Fibroblast of skin of abdomen (primary cell): ENCODE measurements at regions not wholly inside any gene's neighbourhood (a gene's known extent, or its start where the extent isn't known, plus 50 kb on each side); places are given as distances from the start of the nearest gene placed in this dataset.

Experiments
- DNase-seq: peaks from one replicate; pipeline ENCODE4 v3.0.0-alpha.2; 2013

GRCh38 chr13:111502957-111503356 lies 182.5 kb downstream of the TEX29 start:
- no peak for DNase-seq

DNA sequence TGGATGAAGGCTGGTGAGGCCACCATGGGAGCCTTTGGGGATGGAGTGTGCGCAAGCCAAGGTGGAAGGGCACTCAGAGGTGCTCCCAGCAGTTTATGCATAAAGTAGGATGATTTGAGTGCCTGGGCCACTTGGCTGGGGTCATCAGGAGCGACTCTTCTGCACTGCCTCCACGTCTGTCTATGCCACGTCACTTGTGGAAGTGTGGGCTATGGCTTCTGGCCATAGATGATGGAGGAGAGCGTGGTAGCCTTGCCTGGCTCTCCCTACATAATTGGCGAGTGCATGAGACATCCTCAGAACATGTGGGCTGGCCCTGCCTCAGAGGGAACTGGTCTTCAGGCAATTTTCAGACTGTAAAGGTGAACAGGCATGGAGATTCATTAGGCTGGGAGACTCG lies 182.9 kb downstream of the TEX29 start:
- no peak for DNase-seq

GRCh38 chr13:111503905-111504695 lies 183.7 kb downstream of the TEX29 start:
- DNase-seq, result no peak

- no peak for DNase-seq
Measured at GRCh38 chr13:111505175-111505777, 184.8 kb downstream of the TEX29 start.

DNA sequence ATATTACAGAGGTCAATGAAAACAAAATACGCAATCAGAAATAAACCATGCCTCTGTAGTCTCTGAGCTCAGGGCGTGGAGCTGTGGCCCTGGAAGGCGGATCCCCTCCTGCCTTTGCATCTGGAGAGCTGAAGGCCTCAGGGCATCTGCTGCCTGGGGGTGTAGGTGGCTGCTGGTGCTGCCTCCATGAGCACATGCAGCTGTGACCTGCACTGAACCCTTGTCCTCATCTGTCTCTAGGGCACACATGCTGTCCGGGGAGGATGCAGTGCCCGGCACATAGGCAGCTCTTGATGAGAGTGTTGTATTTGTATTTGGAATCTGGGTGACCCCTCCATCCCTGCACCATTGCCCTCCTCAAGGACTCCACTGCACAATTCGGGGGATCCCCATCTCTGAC lies 185.7 kb downstream of the TEX29 start:
- no peak for DNase-seq

- DNase-seq, result no peak
Measured at GRCh38 chr13:111506621-111507020, 186.2 kb downstream of the TEX29 start.

- no peak for DNase-seq
Measured at GRCh38 chr13:111508164-111508870, 187.9 kb downstream of the TEX29 start.

DNA sequence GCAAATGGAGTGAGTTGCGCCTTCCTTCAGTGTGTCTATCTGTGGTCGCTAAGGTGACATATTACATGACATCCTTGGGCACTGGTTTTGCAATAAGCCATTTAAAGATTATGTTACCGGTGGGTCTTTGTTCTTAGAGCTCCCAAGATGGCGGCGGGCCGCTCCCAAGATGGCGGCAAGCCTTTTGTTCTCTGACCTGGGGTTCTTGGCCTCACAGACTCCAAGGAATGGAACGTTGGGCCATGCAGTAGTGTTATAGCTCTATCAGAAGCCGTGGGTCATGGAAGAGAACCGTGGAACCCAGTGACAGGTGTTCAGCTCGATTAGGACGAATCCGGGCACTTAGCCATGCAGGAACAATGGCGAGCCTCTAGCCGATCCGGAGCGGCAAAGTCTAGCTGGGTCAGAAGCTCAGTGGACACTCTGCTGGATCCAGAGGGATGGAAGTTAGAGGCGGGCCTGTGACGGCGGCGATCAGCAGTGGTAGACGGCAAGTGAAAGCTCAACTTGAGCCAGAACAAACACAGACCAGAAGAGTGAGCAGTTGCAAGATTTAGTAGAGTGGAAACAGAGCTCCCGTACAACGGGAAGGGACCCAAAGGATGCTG lies 188.6 kb downstream of the TEX29 start:
- no peak for DNase-seq

DNA sequence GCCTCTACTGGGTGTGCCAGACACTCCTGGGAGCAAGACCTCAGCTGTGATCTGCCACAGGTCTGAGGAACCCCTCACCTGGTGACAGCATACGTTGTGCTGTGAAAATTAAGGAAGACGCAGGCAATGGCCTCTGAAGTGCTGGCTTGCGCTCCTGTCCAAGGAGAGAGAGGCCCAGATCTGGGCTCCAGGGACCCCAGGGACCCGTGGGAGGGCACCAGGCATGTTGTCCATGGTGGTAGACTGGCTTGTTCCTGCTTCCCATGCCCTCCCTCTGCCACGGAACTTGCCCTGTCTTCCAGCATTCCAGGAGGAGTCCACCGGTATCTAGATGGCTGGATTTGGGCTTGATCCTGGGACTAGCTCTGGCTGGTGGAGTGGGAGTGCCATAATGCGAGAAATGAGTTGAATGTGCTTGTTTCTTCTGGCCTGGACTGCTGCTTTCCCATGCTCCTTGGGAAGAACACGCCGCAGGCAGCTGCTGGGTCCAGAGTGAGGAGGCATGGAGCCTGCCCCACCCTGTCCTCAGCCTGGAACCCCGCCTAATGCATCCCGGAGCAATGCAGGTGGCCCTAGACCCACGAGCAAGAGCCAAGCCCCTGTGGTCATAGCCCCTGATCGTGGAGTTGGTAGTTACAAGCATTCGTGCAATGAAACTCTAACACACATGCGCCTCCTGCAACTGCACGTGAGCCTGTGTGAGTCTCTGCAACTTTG lies 190.2 kb downstream of the TEX29 start:
- no peak for DNase-seq

DNA sequence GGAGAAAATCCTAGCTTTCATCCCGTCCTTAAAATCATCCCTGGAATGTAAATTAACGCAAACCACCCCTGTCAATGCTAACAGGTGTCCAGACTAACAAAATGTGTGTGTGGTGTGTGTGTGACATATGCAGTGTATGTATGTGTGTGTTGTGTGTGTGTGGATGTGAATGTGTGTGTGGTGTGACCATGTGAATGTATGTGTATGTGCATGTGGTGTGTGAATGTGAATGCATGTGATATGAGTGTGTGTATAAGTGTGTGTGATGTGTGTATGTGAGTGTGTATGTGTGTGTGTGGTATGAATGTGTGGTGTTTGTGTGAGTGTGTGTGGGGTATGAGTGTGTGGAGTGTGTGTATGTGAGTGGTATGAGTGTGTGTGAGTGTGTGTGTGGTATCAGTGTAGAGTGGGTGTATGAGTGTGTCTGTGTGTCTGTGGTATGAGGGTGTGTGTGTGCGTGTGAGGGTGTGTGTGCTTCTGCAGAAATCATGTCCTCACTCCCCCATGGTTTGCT lies 190.8 kb downstream of the TEX29 start:
- DNase-seq, result no peak

- DNase-seq, result no peak
Measured at GRCh38 chr13:111511805-111512504, 191.5 kb downstream of the TEX29 start.

- DNase-seq, result no peak
Measured at GRCh38 chr13:111512707-111513106, 192.3 kb downstream of the TEX29 start.

- DNase-seq, result no peak
Measured at GRCh38 chr13:111513766-111514609, 193.5 kb downstream of the TEX29 start.

- DNase-seq, result no peak
Measured at GRCh38 chr13:111514610-111515306, 194.3 kb downstream of the TEX29 start.

DNA sequence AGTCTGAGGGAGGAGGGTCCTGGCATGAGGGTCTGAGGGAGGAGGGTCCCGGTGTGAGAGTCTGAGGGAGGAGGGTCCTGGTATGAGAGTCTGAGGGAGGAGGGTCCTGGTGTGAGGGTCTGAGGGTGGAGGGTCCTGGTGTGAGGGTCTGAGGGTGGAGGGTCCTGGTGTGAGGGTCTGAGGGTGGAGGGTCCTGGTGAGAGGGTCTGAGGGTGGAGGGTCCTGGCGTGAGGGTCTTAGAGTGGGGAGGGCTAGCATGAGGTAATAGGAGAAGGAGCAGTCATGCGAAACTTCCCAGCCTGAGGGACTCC lies 194.8 kb downstream of the TEX29 start:
- DNase-seq, result no peak

GRCh38 chr13:111515635-111516034 lies 195.2 kb downstream of the TEX29 start:
- DNase-seq, result no peak

- DNase-seq, result no peak
Measured at GRCh38 chr13:111516712-111517640, 196.5 kb downstream of the TEX29 start.

DNA sequence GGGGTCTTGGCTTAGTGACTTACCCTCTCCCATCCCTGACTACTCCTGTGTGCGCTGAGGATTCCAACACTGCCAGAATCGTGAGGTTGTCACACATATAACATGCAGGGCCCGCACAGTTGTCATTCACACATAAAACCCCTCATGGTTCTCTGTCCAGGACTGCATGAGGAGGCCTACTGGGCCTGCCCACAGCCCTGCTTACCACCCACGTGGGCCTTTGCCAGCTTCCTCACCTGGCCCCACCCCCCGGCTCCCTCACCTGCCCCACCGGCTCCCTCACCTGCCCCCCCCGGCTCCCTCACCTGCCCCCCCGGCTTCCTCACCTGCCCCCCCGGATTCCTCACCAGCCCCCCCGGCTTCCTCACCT lies 197.2 kb downstream of the TEX29 start:
- DNase-seq, result no peak

- no peak for DNase-seq
Measured at GRCh38 chr13:111518161-111518792, 197.8 kb downstream of the TEX29 start.
